Tibial nerve (tissue), 4 donors: ENCODE measurements at regions not wholly inside any gene's neighbourhood (a gene's known extent, or its start where the extent isn't known, plus 50 kb on each side); places are given as distances from the start of the nearest gene placed in this dataset.

ENCODE experiments used
- EP300 ChIP-seq, 2 donors: sonication (generic); formaldehyde crosslinking; IDR thresholded peaks; one replicate each; pipeline ENCODE4 v1.6.1; 2017; ENCODE audit warnings: antibody characterized with exemption in 2 of 2, mild to moderate bottlenecking in 1 of 2
- TF ChIP-seq, protein P1 (sequence below), 5 experiments: fragments of 200-600 bp in 3 of 5; fragments of 450-650 bp in 2 of 5; sonication (generic) in 3 of 5; IDR thresholded peaks; one replicate each; pipeline ENCODE4 v1.5.1; 2016 to 2019; ENCODE audit warnings: antibody characterized with exemption in 5 of 5, mild to moderate bottlenecking in 3 of 5, moderate library complexity in 2 of 5

DNA sequence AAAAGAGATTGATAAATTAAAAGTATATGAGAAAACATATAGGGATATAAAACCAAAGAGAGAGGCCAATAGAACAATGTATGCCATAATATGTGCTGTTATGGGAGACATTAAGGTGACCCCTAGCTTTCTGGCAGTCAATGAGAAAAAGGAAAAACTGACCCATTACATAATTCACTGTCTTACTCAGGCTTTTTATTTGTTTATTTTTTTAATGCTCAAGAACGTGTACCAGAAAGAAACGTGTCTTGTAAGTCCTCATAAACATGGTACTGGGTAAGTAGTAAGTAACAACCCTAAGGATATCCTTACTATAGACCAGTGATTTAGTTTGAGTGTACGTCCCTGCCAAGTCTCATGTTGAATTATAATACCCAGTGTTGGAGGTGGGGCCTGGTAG, 160.8 kb upstream of the PHACTR1 start:
- TF ChIP-seq, protein P1, sequence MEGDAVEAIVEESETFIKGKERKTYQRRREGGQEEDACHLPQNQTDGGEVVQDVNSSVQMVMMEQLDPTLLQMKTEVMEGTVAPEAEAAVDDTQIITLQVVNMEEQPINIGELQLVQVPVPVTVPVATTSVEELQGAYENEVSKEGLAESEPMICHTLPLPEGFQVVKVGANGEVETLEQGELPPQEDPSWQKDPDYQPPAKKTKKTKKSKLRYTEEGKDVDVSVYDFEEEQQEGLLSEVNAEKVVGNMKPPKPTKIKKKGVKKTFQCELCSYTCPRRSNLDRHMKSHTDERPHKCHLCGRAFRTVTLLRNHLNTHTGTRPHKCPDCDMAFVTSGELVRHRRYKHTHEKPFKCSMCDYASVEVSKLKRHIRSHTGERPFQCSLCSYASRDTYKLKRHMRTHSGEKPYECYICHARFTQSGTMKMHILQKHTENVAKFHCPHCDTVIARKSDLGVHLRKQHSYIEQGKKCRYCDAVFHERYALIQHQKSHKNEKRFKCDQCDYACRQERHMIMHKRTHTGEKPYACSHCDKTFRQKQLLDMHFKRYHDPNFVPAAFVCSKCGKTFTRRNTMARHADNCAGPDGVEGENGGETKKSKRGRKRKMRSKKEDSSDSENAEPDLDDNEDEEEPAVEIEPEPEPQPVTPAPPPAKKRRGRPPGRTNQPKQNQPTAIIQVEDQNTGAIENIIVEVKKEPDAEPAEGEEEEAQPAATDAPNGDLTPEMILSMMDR (IDR thresholded peaks at IDR 0.05), result no peak
- TF ChIP-seq EP300 (IDR thresholded peaks at IDR 0.05), result no peak
